Neural cell (in vitro differentiated cells): ENCODE measurements at regions not wholly inside any gene's neighbourhood (a gene's known extent, or its start where the extent isn't known, plus 50 kb on each side); places are given as distances from the start of the nearest gene placed in this dataset.

Experiments used
- H2AFZ ChIP-seq: fragments of 200-600, 300-800 bp; sonication (generic), shearing (Covaris generic); 2 replicates; pipeline ENCODE4 v1.6.0; 2014; ENCODE audit warnings: low read depth, mild to moderate bottlenecking, antibody characterized with exemption, low read length, moderate library complexity
- H3F3A ChIP-seq: fragments of 200-600 bp; shearing (Covaris generic); 2 replicates; pipeline ENCODE4 v1.6.1; 2016; ENCODE audit warnings: mild to moderate bottlenecking, moderate library complexity, mixed read lengths, antibody characterized with exemption, low read length; ENCODE audit not compliant: insufficient read depth, poor library complexity, severe bottlenecking
- H3K27ac ChIP-seq: fragments of 200-600, 300-800 bp; sonication (generic), shearing (Covaris generic); 2 replicates; pipeline ENCODE4 v1.5.1; 2014; ENCODE audit warnings: mild to moderate bottlenecking, low read length, moderate library complexity
- H3K27me3 ChIP-seq: fragments of 300-800, 200-600 bp; sonication (generic), shearing (Covaris generic); 2 replicates; pipeline ENCODE4 v1.6.0; 2014; ENCODE audit warnings: mild to moderate bottlenecking, low read depth, low read length, moderate library complexity; ENCODE audit not compliant: insufficient read depth
- H3K36me3 ChIP-seq: fragments of 300-800, 200-600 bp; sonication (generic), shearing (Covaris generic); 2 replicates; pipeline ENCODE4 v1.5.1; 2014; ENCODE audit warnings: mild to moderate bottlenecking, antibody characterized with exemption, low read length, moderate library complexity; ENCODE audit not compliant: insufficient read depth
- H3K4me2 ChIP-seq: fragments of 300-800, 200-600 bp; sonication (generic), shearing (Covaris generic); 2 replicates; pipeline ENCODE4 v1.6.0; 2014; ENCODE audit warnings: mild to moderate bottlenecking, low read length
- H3K4me3 ChIP-seq: fragments of 300-800, 200-600 bp; sonication (generic), shearing (Covaris generic); 2 replicates; pipeline ENCODE4 v1.5.1; 2014; ENCODE audit warnings: mild to moderate bottlenecking, low read length, moderate library complexity
- H3K79me2 ChIP-seq: fragments of 200-600 bp; shearing (Covaris generic); replicated peaks from 2 replicates; pipeline ENCODE4 v1.6.0; 2014; ENCODE audit warnings: mild to moderate bottlenecking, low read length, moderate library complexity; ENCODE audit not compliant: insufficient read depth
- H3K9ac ChIP-seq: fragments of 300-800, 200-600 bp; sonication (generic), shearing (Covaris generic); 2 replicates; pipeline ENCODE4 v1.6.1; 2016; ENCODE audit warnings: mild to moderate bottlenecking, low read length, mixed read lengths
- H3K9me2 ChIP-seq: fragments of 200-600 bp; shearing (Covaris generic); 2 replicates; pipeline ENCODE4 v1.6.1; 2016; ENCODE audit warnings: mild to moderate bottlenecking, low read length, mixed read lengths; ENCODE audit not compliant: insufficient read depth
- H3K9me3 ChIP-seq: fragments of 200-600, 300-800 bp; sonication (generic), shearing (Covaris generic); 2 replicates; pipeline ENCODE4 v1.6.1; 2016; ENCODE audit warnings: mild to moderate bottlenecking, mixed run types, low read length, moderate library complexity, mixed read lengths
- H4K20me1 ChIP-seq: fragments of 200-600 bp; shearing (Covaris generic); 2 replicates; pipeline ENCODE4 v1.6.1; 2016; ENCODE audit warnings: mild to moderate bottlenecking, mixed run types; ENCODE audit not compliant: insufficient read depth
- CTCF ChIP-seq: fragments of 450-650 bp; IDR thresholded peaks from 2 replicates; pipeline ENCODE4 v1.5.1; 2014; ENCODE audit warnings: antibody characterized with exemption, mild to moderate bottlenecking, moderate library complexity; ENCODE audit not compliant: poor library complexity, severe bottlenecking
- EP300 ChIP-seq: fragments of 450-650 bp; conservative IDR thresholded peaks from 2 replicates; pipeline ENCODE4 v1.6.1; 2014; ENCODE audit warnings: antibody characterized with exemption, mild to moderate bottlenecking, moderate library complexity; ENCODE audit not compliant: poor library complexity, severe bottlenecking
- EZH2 ChIP-seq: fragments of 200-600, 300-800 bp; shearing (Covaris generic), sonication (generic); IDR thresholded peaks from 2 replicates; pipeline ENCODE4 v1.6.1; 2014; ENCODE audit warnings: antibody characterized with exemption, low read length, borderline replicate concordance, mild to moderate bottlenecking; ENCODE audit not compliant: insufficient read depth, poor library complexity, severe bottlenecking
- MXI1 ChIP-seq: fragments of 450-650 bp; conservative IDR thresholded peaks from 2 replicates; pipeline ENCODE4 v1.6.1; 2014; ENCODE audit warnings: antibody characterized with exemption, mild to moderate bottlenecking; ENCODE audit not compliant: poor library complexity, severe bottlenecking
- POLR2AphosphoS5 ChIP-seq: IDR thresholded peaks from 2 replicates; pipeline ENCODE4 v1.6.1; 2012
- RAD21 ChIP-seq: fragments of 450-650 bp; conservative IDR thresholded peaks from 2 replicates; pipeline ENCODE4 v1.6.1; 2014; ENCODE audit warnings: antibody characterized with exemption, mild to moderate bottlenecking, moderate library complexity
- REST ChIP-seq: IDR thresholded peaks from 2 replicates; pipeline ENCODE4 v1.6.1; 2012; ENCODE audit warnings: borderline replicate concordance
- SMC3 ChIP-seq: fragments of 450-650 bp; conservative IDR thresholded peaks from 2 replicates; pipeline ENCODE4 v1.6.1; 2014; ENCODE audit warnings: antibody characterized with exemption, mild to moderate bottlenecking, moderate library complexity; ENCODE audit not compliant: poor library complexity
- TAF1 ChIP-seq: IDR thresholded peaks from 2 replicates; pipeline ENCODE4 v1.6.1; 2012; ENCODE audit warnings: low read depth

GRCh38 chr18:71842666-71843065, 701.5 kb downstream of the CBLN2 start:
- Histone ChIP-seq H3K9me3 (no peaks in the 10 kb centered on the region), H4K20me1 (no peaks in the 10 kb centered on the region), H3K79me2 (no peaks in the 10 kb centered on the region), H3K4me3 (no peak overlapping the region), H3K27ac (no peak overlapping the region), H3K9ac (no peak overlapping the region), H3K27me3 (no peaks in the 10 kb centered on the region), H3F3A (no peaks in the 10 kb centered on the region), H3K36me3 (no peaks in the 10 kb centered on the region), H3K4me2 (no peak overlapping the region), H2AFZ (no peak overlapping the region), H3K9me2 (no peaks in the 10 kb centered on the region)
- TF ChIP-seq TAF1, result no peak
- TF ChIP-seq SMC3, result no peak
- no peak for TF ChIP-seq RAD21

- Histone ChIP-seq H3K27ac (peak overlapping the region; percentile 63), H3K9me2 (no peaks in the 10 kb centered on the region), H3K9ac (no peak overlapping the region), H3F3A (no peaks in the 10 kb centered on the region), H3K4me3 (no peak overlapping the region), H2AFZ (no peak overlapping the region), H3K4me2 (no peak overlapping the region), H3K27me3 (no peaks in the 10 kb centered on the region), H3K79me2 (no peaks in the 10 kb centered on the region), H3K36me3 (no peaks in the 10 kb centered on the region), H3K9me3 (no peaks in the 10 kb centered on the region), H4K20me1 (no peaks in the 10 kb centered on the region)
- no peak for TF ChIP-seq EZH2
- TF ChIP-seq MXI1, result no peak
- TF ChIP-seq TAF1, result no peak
- peak; percentile 88 for TF ChIP-seq EP300
- TF ChIP-seq POLR2AphosphoS5, result peak; percentile 66
- TF ChIP-seq SMC3, result no peak
- peak; percentile 48 for TF ChIP-seq REST
- TF ChIP-seq CTCF, result no peak
- TF ChIP-seq RAD21, result peak; percentile 17
Observed at GRCh38 chr18:71837547-71837946, 706.6 kb downstream of the CBLN2 start.
